Liver (tissue), 8 donors: ENCODE measurements at regions not wholly inside any gene's neighbourhood (a gene's known extent, or its start where the extent isn't known, plus 50 kb on each side); places are given as distances from the start of the nearest gene placed in this dataset.

Source experiments
- DNase-seq: peaks from one replicate; pipeline ENCODE4 v3.0.0-alpha.2; 2017; ENCODE audit warnings: low spot score
- H3K27ac ChIP-seq, 2 donors: one replicate each; pipeline ENCODE4 v1.7.0; 2013; ENCODE audit warnings: inconsistent platforms in 2 of 2, low read length in 2 of 2, control low read depth in 1 of 2, low read depth in 1 of 2, mild to moderate bottlenecking in 1 of 2
- H3K27me3 ChIP-seq, 4 donors: one replicate each; pipeline versions ENCODE4 v1.6.1 to v1.7.0; 2013; ENCODE audit warnings: low read length in 3 of 4, inconsistent platforms in 1 of 4, mild to moderate bottlenecking in 1 of 4, moderate library complexity in 1 of 4; ENCODE audit not compliant: control insufficient read depth in 4 of 4, insufficient read depth in 4 of 4
- H3K36me3 ChIP-seq, 4 donors: one replicate each; pipeline versions ENCODE4 v1.6.1 to v1.7.0; 2013; ENCODE audit warnings: low read length in 3 of 4, mild to moderate bottlenecking in 3 of 4, low read depth in 1 of 4, moderate library complexity in 1 of 4; ENCODE audit not compliant: control insufficient read depth in 4 of 4, insufficient read depth in 3 of 4
- H3K4me1 ChIP-seq, 4 donors: one replicate each; pipeline versions ENCODE4 v1.6.1 to v1.7.0; 2013; ENCODE audit warnings: low read length in 3 of 4, mild to moderate bottlenecking in 3 of 4, moderate library complexity in 1 of 4; ENCODE audit not compliant: control insufficient read depth in 4 of 4, insufficient read depth in 4 of 4
- H3K4me3 ChIP-seq, 3 donors: one replicate each; pipeline versions ENCODE4 v1.6.1 to v1.7.0; 2013; ENCODE audit warnings: low read length in 3 of 3, control low read depth in 1 of 3, low read depth in 1 of 3, mild to moderate bottlenecking in 1 of 3
- H3K9ac ChIP-seq, 2 donors: one replicate each; pipeline ENCODE4 v1.7.0; 2013; ENCODE audit warnings: low read length in 2 of 2, mild to moderate bottlenecking in 2 of 2, moderate library complexity in 2 of 2, control low read depth in 1 of 2, low read depth in 1 of 2
- H3K9me3 ChIP-seq, 4 donors: one replicate each; pipeline versions ENCODE4 v1.6.1 to v1.7.0; 2013; ENCODE audit warnings: low read length in 3 of 4; ENCODE audit not compliant: control insufficient read depth in 4 of 4
- CTCF ChIP-seq: fragments of 150-350 bp; IDR thresholded peaks from 2 replicates; pipeline ENCODE4 v1.5.1; 2017; ENCODE audit warnings: improper control_type of control experiment, low read depth, low read length; ENCODE audit not compliant: missing input control
- EGR1 ChIP-seq, 2 donors: IDR thresholded peaks; 2 replicates each; pipeline ENCODE4 v1.6.1; 2016 to 2018; ENCODE audit warnings: antibody characterized with exemption in 2 of 2, low read depth in 2 of 2
- FOXA1 ChIP-seq: IDR thresholded peaks from 2 replicates; pipeline ENCODE4 v1.6.1; 2016; ENCODE audit warnings: antibody characterized with exemption
- FOXA2 ChIP-seq: IDR thresholded peaks from 2 replicates; pipeline ENCODE4 v1.6.1; 2016; ENCODE audit warnings: antibody characterized with exemption
- GABPA ChIP-seq, 2 donors: IDR thresholded peaks in 1 of 2; conservative IDR thresholded peaks in 1 of 2; 2 replicates each; pipeline ENCODE4 v1.6.1; 2016; ENCODE audit warnings: antibody characterized with exemption in 2 of 2, mild to moderate bottlenecking in 1 of 2, moderate library complexity in 1 of 2
- HNF4A ChIP-seq, 2 donors: conservative IDR thresholded peaks; 2 replicates each; pipeline ENCODE4 v1.6.1; 2016; ENCODE audit warnings: antibody characterized with exemption in 2 of 2, mild to moderate bottlenecking in 2 of 2
- HNF4G ChIP-seq: IDR thresholded peaks from 2 replicates; pipeline ENCODE4 v1.6.1; 2016; ENCODE audit warnings: antibody characterized with exemption
- JUND ChIP-seq, 2 donors: IDR thresholded peaks; 2 replicates each; pipeline ENCODE4 v1.6.1; 2016; ENCODE audit warnings: antibody characterized with exemption in 2 of 2
- NR2F2 ChIP-seq: IDR thresholded peaks from 2 replicates; pipeline ENCODE4 v1.6.1; 2016; ENCODE audit warnings: antibody characterized with exemption
- RXRA ChIP-seq, 2 donors: IDR thresholded peaks; 2 replicates each; pipeline ENCODE4 v1.6.1; 2017 to 2018; ENCODE audit warnings: antibody characterized with exemption in 2 of 2, mild to moderate bottlenecking in 1 of 2
- SP1 ChIP-seq: IDR thresholded peaks from 2 replicates; pipeline ENCODE4 v1.6.1; 2018; ENCODE audit warnings: antibody characterized with exemption, mild to moderate bottlenecking
- TAF1 ChIP-seq: conservative IDR thresholded peaks from 2 replicates; pipeline ENCODE4 v1.6.1; 2016; ENCODE audit warnings: antibody characterized with exemption, mild to moderate bottlenecking
- YY1 ChIP-seq: IDR thresholded peaks from 2 replicates; pipeline ENCODE4 v1.6.1; 2016; ENCODE audit warnings: antibody characterized with exemption, mild to moderate bottlenecking
- WGBS: extraction: QIAGEN DNeasy Blood & Tissue Kit; methylation state at CpG from one replicate; pipeline ENCODE4 v1.1.7; 2013; 5-methylcytosine and 5-hydroxymethylcytosine counted together
- donor health status: healthy.
- donor health status: healthy.
- donor health status: healthy.
- donor health status: healthy.
- donor health status: healthy.

GRCh38 chr12:116675339-116676107 lies 62.3 kb downstream of the SPRING1 start:
- Histone ChIP-seq H3K27me3 (no peaks in the 10 kb centered on the region), H3K4me3 (no peak overlapping the region), H3K36me3 (no peaks in the 10 kb centered on the region), H3K9ac (no peak overlapping the region), H3K27ac (peak overlapping the region in 1 of 2 donors; percentile 33), H3K9me3 (no peaks in the 10 kb centered on the region), H3K4me1 (peaks cover 6 to 22% (median 18%) of the 10 kb centered on the region in 4 donors)
- TF ChIP-seq HNF4A (conservative IDR thresholded peaks at IDR 0.05), result peak; percentile 16 to 53
- TF ChIP-seq TAF1, result no peak
- peak; percentile 37 for TF ChIP-seq NR2F2
- TF ChIP-seq RXRA (IDR thresholded peaks at IDR 0.05), result peak in 1 of 2 donors; percentile 53
- TF ChIP-seq YY1, result no peak
- DNase-seq, result no peak
- 58% methylated on average over 18 of the region's 18 CpGs for WGBS

- Histone ChIP-seq H3K9me3 (no peaks in the 10 kb centered on the region), H3K36me3 (no peaks in the 10 kb centered on the region), H3K27ac (no peak overlapping the region), H3K4me1 (peaks cover 6 to 22% (median 18%) of the 10 kb centered on the region in 4 donors), H3K4me3 (no peak overlapping the region), H3K9ac (no peak overlapping the region), H3K27me3 (no peaks in the 10 kb centered on the region)
- TF ChIP-seq SP1 (no peak), CTCF (no peak), JUND (IDR thresholded peaks at IDR 0.05) (no peak), RXRA (IDR thresholded peaks at IDR 0.05) (no peak), TAF1 (no peak), YY1 (no peak), FOXA1 (no peak), NR2F2 (no peak), GABPA (IDR thresholded peaks at IDR 0.05 in 1 of 2, conservative IDR thresholded peaks at IDR 0.05 in 1 of 2) (no peak), FOXA2 (no peak)
- 78% methylated on average over 5 of the region's 5 CpGs for WGBS
- no peak for DNase-seq
Measured at GRCh38 chr12:116674643-116675183, 63.2 kb downstream of the SPRING1 start.

- H3K9me3 ChIP-seq, result no peaks in the 10 kb centered on the region
- no peak overlapping the region for H3K27ac ChIP-seq
- DNase-seq, result no peak
- TF ChIP-seq FOXA1, result no peak
- TF ChIP-seq JUND (IDR thresholded peaks at IDR 0.05), result no peak
- TF ChIP-seq EGR1 (IDR thresholded peaks at IDR 0.05; ENCODE audit: low read depth in 2 of 2), result no peak
- TF ChIP-seq HNF4G, result no peak
- no peak for TF ChIP-seq FOXA2
- TF ChIP-seq TAF1, result no peak
- no peak overlapping the region for H3K4me3 ChIP-seq
- no peak overlapping the region for H3K9ac ChIP-seq
- H3K36me3 ChIP-seq, result no peaks in the 10 kb centered on the region
- H3K27me3 ChIP-seq, result no peaks in the 10 kb centered on the region
- 77% methylated on average over 8 of the region's 8 CpGs for WGBS
- peaks cover 6 to 22% (median 18%) of the 10 kb centered on the region in 4 donors for H3K4me1 ChIP-seq
Measured at GRCh38 chr12:116673681-116674111, 64.2 kb downstream of the SPRING1 start.
